HUES48 (cell line): ENCODE measurements at regions not wholly inside any gene's neighbourhood (a gene's known extent, or its start where the extent isn't known, plus 50 kb on each side); places are given as distances from the start of the nearest gene placed in this dataset.
"Not testable (repeated sequence)": the region's sequence is repeated elsewhere in the genome, so short reads cannot be mapped to it uniquely, and the experiment has no call there.

Source experiments
- H3K27ac ChIP-seq: one replicate; pipeline ENCODE4 v1.7.0; 2013; ENCODE audit warnings: low read depth, low read length, inconsistent platforms
- H3K27me3 ChIP-seq: 2 replicates; pipeline ENCODE4 v1.6.1; 2013; ENCODE audit warnings: mild to moderate bottlenecking, low read length; ENCODE audit not compliant: control insufficient read depth, insufficient read depth
- H3K36me3 ChIP-seq: 2 replicates; pipeline ENCODE4 v1.6.1; 2013; ENCODE audit warnings: low read length; ENCODE audit not compliant: control insufficient read depth, insufficient read depth
- H3K4me1 ChIP-seq: 2 replicates; pipeline ENCODE4 v1.6.1; 2013; ENCODE audit warnings: mild to moderate bottlenecking, low read length; ENCODE audit not compliant: control insufficient read depth, insufficient read depth
- H3K4me3 ChIP-seq: 2 replicates; pipeline ENCODE4 v1.5.1; 2013; ENCODE audit warnings: mild to moderate bottlenecking, low read depth, low read length
- H3K9ac ChIP-seq: 2 replicates; pipeline ENCODE4 v1.6.1; 2013; ENCODE audit warnings: mild to moderate bottlenecking, low read depth, low read length, moderate library complexity
- H3K9me3 ChIP-seq: 2 replicates; pipeline ENCODE4 v1.6.1; 2013; ENCODE audit warnings: low read length; ENCODE audit not compliant: control insufficient read depth, insufficient read depth

GRCh38 chr1:4179914-4180735 is 280.1 kb upstream of the C1orf174 start:
- Histone ChIP-seq H3K4me3 (no peak overlapping the region), H3K27ac (no peak overlapping the region), H3K9ac (no peak overlapping the region), H3K27me3 (no peaks in the 10 kb centered on the region), H3K36me3 (no peaks in the 10 kb centered on the region), H3K9me3 (peaks cover 40% of the 10 kb centered on the region), H3K4me1 (no peaks in the 10 kb centered on the region)

- H3K9ac ChIP-seq = not testable (repeated sequence)
- H3K9me3 ChIP-seq = peaks cover 36% of the 10 kb centered on the region
These were observed 286.4 kb upstream of the C1orf174 start for GRCh38 chr1:4186486-4186885.

GRCh38 chr1:4203501-4203900 is 303.4 kb upstream of the C1orf174 start:
- H3K36me3 ChIP-seq = no peaks in the 10 kb centered on the region
- H3K27me3 ChIP-seq = no peaks in the 10 kb centered on the region
- no peaks in the 10 kb centered on the region for H3K4me1 ChIP-seq
- H3K9me3 ChIP-seq = peaks cover 94% of the 10 kb centered on the region
- H3K27ac ChIP-seq = no peak overlapping the region
- H3K9ac ChIP-seq = no peak overlapping the region
- no peak overlapping the region for H3K4me3 ChIP-seq

More at GRCh38 chr1:4186486-4186885, 286.4 kb upstream of the C1orf174 start:
- not testable (repeated sequence) for H3K4me1 ChIP-seq, H3K36me3 ChIP-seq, H3K4me3 ChIP-seq, H3K27me3 ChIP-seq, H3K27ac ChIP-seq

- Histone ChIP-seq H3K9ac (no peak overlapping the region), H3K27ac (no peak overlapping the region), H3K27me3 (no peaks in the 10 kb centered on the region), H3K4me1 (no peaks in the 10 kb centered on the region), H3K9me3 (peaks cover 92% of the 10 kb centered on the region), H3K4me3 (no peak overlapping the region), H3K36me3 (no peaks in the 10 kb centered on the region)
These were observed 307.1 kb upstream of the C1orf174 start for GRCh38 chr1:4207183-4207582.

GRCh38 chr1:4207842-4208692 is 308.0 kb upstream of the C1orf174 start:
- no peaks in the 10 kb centered on the region for H3K27me3 ChIP-seq
- H3K9me3 ChIP-seq = peaks cover 89% of the 10 kb centered on the region
- H3K36me3 ChIP-seq = no peaks in the 10 kb centered on the region
- no peak overlapping the region for H3K9ac ChIP-seq
- H3K27ac ChIP-seq = no peak overlapping the region
- H3K4me3 ChIP-seq = no peak overlapping the region
- no peaks in the 10 kb centered on the region for H3K4me1 ChIP-seq

GRCh38 chr1:4210043-4210442 is 310.0 kb upstream of the C1orf174 start:
- Histone ChIP-seq H3K27me3 (no peaks in the 10 kb centered on the region), H3K27ac (no peak overlapping the region), H3K9ac (no peak overlapping the region), H3K4me3 (no peak overlapping the region), H3K9me3 (peaks cover 87% of the 10 kb centered on the region), H3K36me3 (no peaks in the 10 kb centered on the region), H3K4me1 (no peaks in the 10 kb centered on the region)

GRCh38 chr1:4212796-4213195 is 312.7 kb upstream of the C1orf174 start:
- Histone ChIP-seq H3K27me3 (no peaks in the 10 kb centered on the region), H3K9me3 (peaks cover 88% of the 10 kb centered on the region)

GRCh38 chr1:4213366-4213973 is 313.4 kb upstream of the C1orf174 start:
- Histone ChIP-seq H3K4me3 (no peak overlapping the region), H3K36me3 (no peaks in the 10 kb centered on the region), H3K27me3 (no peaks in the 10 kb centered on the region), H3K4me1 (no peaks in the 10 kb centered on the region), H3K9me3 (peaks cover 88% of the 10 kb centered on the region), H3K27ac (no peak overlapping the region), H3K9ac (no peak overlapping the region)

More at GRCh38 chr1:4212796-4213195, 312.7 kb upstream of the C1orf174 start:
- Histone ChIP-seq H3K4me1 (no peaks in the 10 kb centered on the region), H3K27ac (no peak overlapping the region), H3K9ac (no peak overlapping the region), H3K4me3 (no peak overlapping the region; the same call in 1 of the 2 replicates), H3K36me3 (no peaks in the 10 kb centered on the region)

GRCh38 chr1:4214826-4215225 is 314.8 kb upstream of the C1orf174 start:
- Histone ChIP-seq H3K36me3 (no peaks in the 10 kb centered on the region), H3K4me1 (no peaks in the 10 kb centered on the region), H3K27me3 (no peaks in the 10 kb centered on the region), H3K27ac (no peak overlapping the region), H3K9ac (no peak overlapping the region), H3K4me3 (no peak overlapping the region), H3K9me3 (peaks cover 87% of the 10 kb centered on the region)

- Histone ChIP-seq H3K9me3 (peaks cover 87% of the 10 kb centered on the region), H3K4me3 (no peak overlapping the region), H3K27ac (no peak overlapping the region), H3K36me3 (no peaks in the 10 kb centered on the region), H3K4me1 (no peaks in the 10 kb centered on the region), H3K9ac (no peak overlapping the region), H3K27me3 (no peaks in the 10 kb centered on the region)
These were observed 315.3 kb upstream of the C1orf174 start for GRCh38 chr1:4215391-4215790.

GRCh38 chr1:4216231-4216630 is 316.2 kb upstream of the C1orf174 start:
- Histone ChIP-seq H3K9ac (no peak overlapping the region), H3K4me3 (no peak overlapping the region), H3K4me1 (no peaks in the 10 kb centered on the region), H3K36me3 (no peaks in the 10 kb centered on the region), H3K9me3 (peaks cover 90% of the 10 kb centered on the region), H3K27me3 (no peaks in the 10 kb centered on the region), H3K27ac (no peak overlapping the region)
